ENCODE measurements at regions not wholly inside any gene's neighbourhood (a gene's known extent, or its start where the extent isn't known, plus 50 kb on each side); places are given as distances from the start of the nearest gene placed in this dataset.

DNA sequence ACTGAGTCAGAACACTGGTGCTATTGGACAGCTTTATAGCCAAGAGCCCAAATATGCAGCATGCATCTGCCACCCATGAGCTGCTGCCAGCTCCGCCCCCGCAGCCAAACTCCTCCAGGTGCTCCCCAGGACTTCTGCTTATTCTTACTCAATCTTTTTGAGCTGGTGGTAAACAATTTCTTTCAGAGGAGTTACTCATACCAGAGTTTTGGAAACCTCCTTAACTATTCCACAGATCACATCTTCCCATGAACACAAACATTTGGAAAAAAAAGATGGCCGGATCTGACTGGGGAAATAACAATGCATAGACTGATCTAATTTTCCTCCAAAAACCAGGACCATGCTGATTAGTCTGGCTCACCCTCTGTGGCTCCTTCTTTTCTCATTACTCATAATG, 399.9 kb downstream of the GPM6A start:
- TF ChIP-seq, protein P1, sequence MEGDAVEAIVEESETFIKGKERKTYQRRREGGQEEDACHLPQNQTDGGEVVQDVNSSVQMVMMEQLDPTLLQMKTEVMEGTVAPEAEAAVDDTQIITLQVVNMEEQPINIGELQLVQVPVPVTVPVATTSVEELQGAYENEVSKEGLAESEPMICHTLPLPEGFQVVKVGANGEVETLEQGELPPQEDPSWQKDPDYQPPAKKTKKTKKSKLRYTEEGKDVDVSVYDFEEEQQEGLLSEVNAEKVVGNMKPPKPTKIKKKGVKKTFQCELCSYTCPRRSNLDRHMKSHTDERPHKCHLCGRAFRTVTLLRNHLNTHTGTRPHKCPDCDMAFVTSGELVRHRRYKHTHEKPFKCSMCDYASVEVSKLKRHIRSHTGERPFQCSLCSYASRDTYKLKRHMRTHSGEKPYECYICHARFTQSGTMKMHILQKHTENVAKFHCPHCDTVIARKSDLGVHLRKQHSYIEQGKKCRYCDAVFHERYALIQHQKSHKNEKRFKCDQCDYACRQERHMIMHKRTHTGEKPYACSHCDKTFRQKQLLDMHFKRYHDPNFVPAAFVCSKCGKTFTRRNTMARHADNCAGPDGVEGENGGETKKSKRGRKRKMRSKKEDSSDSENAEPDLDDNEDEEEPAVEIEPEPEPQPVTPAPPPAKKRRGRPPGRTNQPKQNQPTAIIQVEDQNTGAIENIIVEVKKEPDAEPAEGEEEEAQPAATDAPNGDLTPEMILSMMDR (conservative IDR thresholded peaks at IDR 0.05 in 1 of 2, IDR thresholded peaks at IDR 0.05 in 1 of 2; ENCODE audit: extremely low read depth in 1 of 2, insufficient read depth in 1 of 2, low read depth in 1 of 2, low read length in 2 of 2): no peak
- TF ChIP-seq EZH2 (IDR thresholded peaks at IDR 0.05; ENCODE audit: borderline replicate concordance, low read length): no peak
